ENCODE measurements at regions not wholly inside any gene's neighbourhood (a gene's known extent, or its start where the extent isn't known, plus 50 kb on each side); places are given as distances from the start of the nearest gene placed in this dataset.
"Not testable (repeated sequence)": the region's sequence is repeated elsewhere in the genome, so short reads cannot be mapped to it uniquely, and the experiment has no call there.

- no peak for DNase-seq (ENCODE audit: low read depth)
These were observed 404.7 kb upstream of the PODXL start for GRCh38 chr7:131961054-131961680.

- no peak for DNase-seq (ENCODE audit: low read depth)
These were observed 402.8 kb upstream of the PODXL start for GRCh38 chr7:131959106-131959812.

- no peak for DNase-seq (ENCODE audit: low read depth)
These were observed 401.1 kb upstream of the PODXL start for GRCh38 chr7:131957338-131958020.

- no peak for DNase-seq (ENCODE audit: low read depth)
These were observed 400.4 kb upstream of the PODXL start for GRCh38 chr7:131956864-131957263.

GRCh38 chr7:131955679-131956078, 399.3 kb upstream of the PODXL start:
- DNase-seq (ENCODE audit: low read depth), result no peak

- DNase-seq (ENCODE audit: low read depth), result no peak
These were observed 396.8 kb upstream of the PODXL start for GRCh38 chr7:131953184-131953583.

- no peak for DNase-seq (ENCODE audit: low read depth)
These were observed 395.9 kb upstream of the PODXL start for GRCh38 chr7:131952365-131952764.

- no peak for DNase-seq (ENCODE audit: low read depth)
These were observed 394.3 kb upstream of the PODXL start for GRCh38 chr7:131950758-131951157.

- no peak for DNase-seq (ENCODE audit: low read depth)
These were observed 393.2 kb upstream of the PODXL start for GRCh38 chr7:131949659-131950058.

- no peak for DNase-seq (ENCODE audit: low read depth)
These were observed 392.1 kb upstream of the PODXL start for GRCh38 chr7:131948434-131949053.

- no peak for DNase-seq (ENCODE audit: low read depth)
These were observed 391.2 kb upstream of the PODXL start for GRCh38 chr7:131947661-131948060.

GRCh38 chr7:131945957-131946544, 389.6 kb upstream of the PODXL start:
- no peak for DNase-seq (ENCODE audit: low read depth)

- no peak for DNase-seq (ENCODE audit: low read depth)
These were observed 389.0 kb upstream of the PODXL start for GRCh38 chr7:131945313-131945911.

- DNase-seq (ENCODE audit: low read depth), result no peak
These were observed 388.2 kb upstream of the PODXL start for GRCh38 chr7:131944556-131945069.

- no peak for DNase-seq (ENCODE audit: low read depth)
These were observed 387.2 kb upstream of the PODXL start for GRCh38 chr7:131943646-131944045.

GRCh38 chr7:131943211-131943610, 386.8 kb upstream of the PODXL start:
- DNase-seq (ENCODE audit: low read depth), result no peak

GRCh38 chr7:131942287-131943150, 386.1 kb upstream of the PODXL start:
- no peak for DNase-seq (ENCODE audit: low read depth)

GRCh38 chr7:131941291-131941690, 384.9 kb upstream of the PODXL start:
- DNase-seq (ENCODE audit: low read depth), result no peak

- no peak for DNase-seq (ENCODE audit: low read depth)
These were observed 384.3 kb upstream of the PODXL start for GRCh38 chr7:131940621-131941165.

- not testable (repeated sequence) for DNase-seq (ENCODE audit: low read depth)
These were observed 382.4 kb upstream of the PODXL start for GRCh38 chr7:131938788-131939187.

GRCh38 chr7:131937868-131938267, 381.4 kb upstream of the PODXL start:
- no peak for DNase-seq (ENCODE audit: low read depth)
